HFFc6 (cell line): ENCODE measurements at regions not wholly inside any gene's neighbourhood (a gene's known extent, or its start where the extent isn't known, plus 50 kb on each side); places are given as distances from the start of the nearest gene placed in this dataset.

Experiments
- DNase-seq: peaks from one replicate; pipeline ENCODE4 v3.0.0-alpha.2; 2018
- H3K27ac Mint-ChIP-seq: 2 replicates; pipeline ENCODE4 v1.8.0; 2020; ENCODE audit warnings: mild to moderate bottlenecking, mixed read lengths
- H3K27me3 Mint-ChIP-seq: 2 replicates; pipeline ENCODE4 v1.8.0; 2021; ENCODE audit warnings: mild to moderate bottlenecking, moderate library complexity, mixed read lengths; ENCODE audit not compliant: insufficient read depth
- H3K36me3 Mint-ChIP-seq: 2 replicates; pipeline ENCODE4 v1.8.0; 2021; ENCODE audit warnings: low read depth, mixed read lengths
- H3K4me1 Mint-ChIP-seq: 2 replicates; pipeline ENCODE4 v1.8.0; 2020; ENCODE audit warnings: low read depth, mixed read lengths
- H3K4me3 Mint-ChIP-seq: 2 replicates; pipeline ENCODE4 v1.8.0; 2020; ENCODE audit warnings: mild to moderate bottlenecking, moderate library complexity, mixed read lengths
- H3K9me3 Mint-ChIP-seq: 2 replicates; pipeline ENCODE4 v1.8.0; 2020; ENCODE audit warnings: mild to moderate bottlenecking, mixed read lengths
- CTCF ChIP-seq: fragments of 200-600 bp; sonication (generic); IDR thresholded peaks from 2 replicates; pipeline ENCODE4 v1.5.0; 2021; ENCODE audit warnings: antibody characterized with exemption, mild to moderate bottlenecking

GRCh38 chr3:99410789-99411311 is 227.5 kb upstream of the COL8A1 start:
- peak; percentile 82 for DNase-seq
- Mint-ChIP-seq H3K9me3 (no peaks in the 10 kb centered on the region), H3K27ac (peak overlapping the region; percentile 79), H3K4me1 (peaks cover 54% of the 10 kb centered on the region), H3K4me3 (peak overlapping the region; percentile 70), H3K27me3 (no peaks in the 10 kb centered on the region), H3K36me3 (0 out of 2 replicates have a peak, but pooled peaks cover 6% of the 10 kb centered on the region)
- TF ChIP-seq CTCF = no peak

GRCh38 chr3:99409961-99410360 is 228.4 kb upstream of the COL8A1 start:
- H3K4me3 Mint-ChIP-seq = no peak overlapping the region
- TF ChIP-seq CTCF = no peak
- H3K9me3 Mint-ChIP-seq = no peaks in the 10 kb centered on the region
- DNase-seq = no peak
- H3K27me3 Mint-ChIP-seq = no peaks in the 10 kb centered on the region
- 0 out of 2 replicates have a peak, but pooled peaks cover 6% of the 10 kb centered on the region for H3K36me3 Mint-ChIP-seq
- peak overlapping the region; percentile 79 for H3K27ac Mint-ChIP-seq
- H3K4me1 Mint-ChIP-seq = peaks cover 54% of the 10 kb centered on the region

GRCh38 chr3:99407257-99407656 is 231.1 kb upstream of the COL8A1 start:
- Mint-ChIP-seq H3K9me3 (no peaks in the 10 kb centered on the region), H3K27me3 (no peaks in the 10 kb centered on the region), H3K27ac (no peak overlapping the region), H3K4me1 (peaks cover 35% of the 10 kb centered on the region), H3K4me3 (no peak overlapping the region), H3K36me3 (0 out of 2 replicates have a peak, but pooled peaks cover 6% of the 10 kb centered on the region)
- TF ChIP-seq CTCF = no peak
- DNase-seq = no peak

GRCh38 chr3:99402755-99403154 is 235.6 kb upstream of the COL8A1 start:
- Mint-ChIP-seq H3K27me3 (no peaks in the 10 kb centered on the region), H3K9me3 (peaks cover 20% of the 10 kb centered on the region), H3K27ac (no peak overlapping the region), H3K4me1 (peaks cover 11% of the 10 kb centered on the region), H3K36me3 (peaks cover 34% of the 10 kb centered on the region), H3K4me3 (no peak overlapping the region)
- TF ChIP-seq CTCF = no peak
- no peak for DNase-seq

- peaks cover 31% of the 10 kb centered on the region for H3K36me3 Mint-ChIP-seq
- TF ChIP-seq CTCF = no peak
- no peak overlapping the region for H3K27ac Mint-ChIP-seq
- no peaks in the 10 kb centered on the region for H3K27me3 Mint-ChIP-seq
- peaks cover 25% of the 10 kb centered on the region for H3K4me1 Mint-ChIP-seq
- no peak overlapping the region for H3K4me3 Mint-ChIP-seq
- DNase-seq = no peak
- H3K9me3 Mint-ChIP-seq = peaks cover 23% of the 10 kb centered on the region
Measured at GRCh38 chr3:99400352-99400751, 238.0 kb upstream of the COL8A1 start.
